NCI-H2171 (cell line): ENCODE measurements at regions not wholly inside any gene's neighbourhood (a gene's known extent, or its start where the extent isn't known, plus 50 kb on each side); places are given as distances from the start of the nearest gene placed in this dataset.
"Not testable (repeated sequence)": the region's sequence is repeated elsewhere in the genome, so short reads cannot be mapped to it uniquely, and the experiment has no call there.

Source experiments
- DNase-seq: peaks from one replicate; lab custom pipeline; 2025; lab: John Stamatoyannopoulos, UW

- no peak for DNase-seq
These were observed 1013.1 kb upstream of the ATXN8OS start for GRCh38 chr13:69094485-69094884.

GRCh38 chr13:69092615-69093322 lies 1014.9 kb upstream of the ATXN8OS start:
- no peak for DNase-seq

DNA sequence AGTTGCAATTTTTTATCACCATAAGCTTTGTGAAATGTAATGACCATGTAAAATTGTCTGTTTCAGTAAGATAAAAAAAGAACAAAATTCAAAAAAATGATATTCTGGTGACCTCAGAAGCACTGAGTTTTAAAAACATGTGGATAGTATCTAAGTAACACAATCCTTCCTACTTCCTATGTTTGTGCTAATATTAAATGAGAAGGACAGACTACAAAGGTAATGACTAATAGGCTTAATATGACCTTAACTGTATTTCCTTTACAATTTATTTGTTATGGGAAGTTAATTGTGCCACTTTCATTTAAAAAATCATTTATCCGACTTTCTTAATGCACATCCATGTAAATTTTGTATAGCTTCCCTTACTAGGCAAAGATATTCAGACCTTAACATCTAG lies 1030.4 kb upstream of the ATXN8OS start:
- DNase-seq = no peak

DNA sequence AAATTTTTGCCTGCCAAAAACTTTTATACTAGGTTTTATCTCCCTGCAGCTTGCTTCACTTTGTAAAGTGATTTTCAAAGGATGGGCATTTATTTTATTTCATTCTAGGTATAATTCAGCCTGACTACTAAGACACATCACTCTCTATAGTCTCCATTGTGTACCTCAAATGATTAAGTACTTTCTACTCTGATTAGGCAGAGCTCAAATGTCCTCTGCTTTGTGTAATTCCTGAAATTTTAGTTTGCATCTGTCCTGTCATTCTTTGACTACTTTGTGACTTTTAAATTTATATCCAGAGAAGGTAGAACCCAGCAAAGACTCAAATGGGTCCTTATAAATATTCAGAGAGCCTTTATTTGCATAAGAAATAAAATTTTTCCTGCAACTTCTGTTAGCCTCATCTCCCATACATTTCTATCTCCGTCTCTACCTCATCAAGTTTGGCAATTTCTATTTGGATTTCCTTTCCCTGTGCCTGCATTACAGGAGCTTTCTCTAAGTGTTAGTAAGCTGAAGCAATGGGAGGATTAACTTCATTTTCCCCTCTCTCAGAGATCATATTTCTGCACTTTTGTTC lies 1038.0 kb upstream of the ATXN8OS start:
- DNase-seq = no peak

GRCh38 chr13:69050696-69051095 lies 1056.9 kb upstream of the ATXN8OS start:
- DNase-seq = no peak

GRCh38 chr13:69044629-69045028 lies 1063.0 kb upstream of the ATXN8OS start:
- DNase-seq = no peak

DNA sequence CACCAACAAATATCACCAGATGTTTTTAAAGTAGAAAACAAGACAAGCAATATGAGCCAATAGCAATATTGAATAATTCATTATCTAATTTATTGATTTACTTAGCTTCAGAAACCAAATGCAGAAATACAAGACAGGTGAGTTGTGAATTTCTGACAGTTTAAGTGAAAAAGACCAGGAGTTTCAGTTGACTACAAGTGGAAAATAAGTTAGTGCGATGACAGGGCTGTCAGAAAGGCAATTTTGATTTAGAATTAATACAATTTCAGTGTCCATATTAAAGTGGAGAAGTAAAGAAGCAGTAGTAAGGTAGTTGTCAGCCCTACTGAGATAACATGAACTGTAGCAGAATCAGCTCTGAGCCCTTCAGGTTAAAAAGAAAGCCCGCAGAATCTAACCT lies 1066.7 kb upstream of the ATXN8OS start:
- no peak for DNase-seq

- DNase-seq = no peak
These were observed 1071.9 kb upstream of the ATXN8OS start for GRCh38 chr13:69035771-69036170.

GRCh38 chr13:69028936-69029335 lies 1078.7 kb upstream of the ATXN8OS start:
- no peak for DNase-seq

DNA sequence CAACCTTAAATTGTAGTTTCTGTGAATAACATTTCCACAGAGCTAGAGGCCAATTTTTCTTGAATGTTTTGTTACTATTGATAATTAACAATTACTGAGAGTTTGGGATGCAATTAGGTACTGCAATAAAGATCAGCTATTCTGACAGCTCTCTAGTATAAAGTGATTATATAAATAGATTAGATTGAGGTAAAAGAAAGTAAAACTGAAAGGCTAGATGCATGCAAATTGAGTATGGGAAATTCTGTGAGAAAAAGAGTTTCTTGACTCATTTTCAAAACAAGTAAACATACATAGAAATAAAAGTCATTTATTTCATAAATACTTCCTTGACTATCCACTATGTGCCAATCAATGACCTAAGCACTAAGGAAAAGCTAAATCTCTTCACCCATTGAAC lies 1087.5 kb upstream of the ATXN8OS start:
- no peak for DNase-seq

GRCh38 chr13:69018173-69018572 lies 1089.5 kb upstream of the ATXN8OS start:
- DNase-seq = not testable (repeated sequence)

DNA sequence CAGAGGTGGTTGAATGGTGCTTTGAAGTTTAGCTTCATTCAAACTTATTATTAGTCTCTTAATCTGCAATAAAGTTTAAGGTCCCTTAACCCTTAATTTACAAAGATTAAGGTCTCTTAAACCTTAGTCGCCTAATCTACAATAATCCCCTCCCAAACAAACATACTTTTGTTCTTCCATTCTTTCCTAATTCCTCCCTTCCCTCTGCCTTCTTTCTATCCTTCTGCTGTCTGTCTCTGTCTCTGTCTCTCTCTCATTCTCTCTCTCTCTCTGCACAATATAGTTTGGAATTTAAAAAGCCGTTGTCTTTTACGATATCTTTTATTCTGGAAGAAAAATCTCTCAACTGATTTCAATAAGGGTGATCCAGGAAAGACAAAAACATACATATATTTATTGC lies 1096.8 kb upstream of the ATXN8OS start:
- DNase-seq = no peak

- DNase-seq = no peak
These were observed 1099.1 kb upstream of the ATXN8OS start for GRCh38 chr13:69008499-69008898.

DNA sequence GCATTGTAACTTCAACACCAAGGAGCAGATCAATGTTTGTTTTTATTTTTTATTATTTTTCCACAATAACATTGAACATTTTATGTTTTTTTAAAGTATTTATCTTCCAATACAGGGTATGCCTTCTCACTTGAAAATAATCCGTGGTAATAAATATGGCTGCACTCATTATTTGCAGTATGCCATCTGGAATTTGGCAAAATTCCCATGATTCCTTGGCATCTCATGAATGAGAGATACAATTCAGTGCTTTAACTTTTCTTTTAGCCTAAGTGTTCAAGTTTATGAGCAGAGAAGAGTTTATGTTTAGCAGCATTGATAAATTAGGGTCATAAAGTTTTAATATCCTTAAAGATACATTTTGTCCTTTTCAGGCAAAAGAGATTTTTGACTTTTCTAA lies 1109.6 kb upstream of the ATXN8OS start:
- no peak for DNase-seq

DNA sequence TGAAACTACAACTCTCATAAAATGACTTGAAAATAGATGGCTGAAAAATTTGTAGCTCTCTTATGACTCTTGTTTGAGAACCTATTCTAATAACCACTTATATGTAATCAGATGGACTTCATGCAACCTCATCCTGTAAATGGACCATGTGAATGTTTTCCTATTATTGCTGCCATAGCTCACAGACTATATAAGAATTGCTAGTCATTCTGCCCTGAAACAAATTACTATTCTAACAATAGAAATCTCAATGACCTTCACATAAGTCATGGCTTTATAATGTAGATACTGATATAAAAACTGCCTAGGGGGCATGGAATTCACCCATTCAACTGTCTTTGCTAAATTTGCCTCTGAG lies 1111.0 kb upstream of the ATXN8OS start:
- DNase-seq = no peak

- no peak for DNase-seq
These were observed 1111.5 kb upstream of the ATXN8OS start for GRCh38 chr13:68995972-68996667.

- no peak for DNase-seq
These were observed 1114.5 kb upstream of the ATXN8OS start for GRCh38 chr13:68993154-68993553.

GRCh38 chr13:68988176-68988575 lies 1119.5 kb upstream of the ATXN8OS start:
- no peak for DNase-seq

GRCh38 chr13:68987585-68987984 lies 1120.0 kb upstream of the ATXN8OS start:
- no peak for DNase-seq

DNA sequence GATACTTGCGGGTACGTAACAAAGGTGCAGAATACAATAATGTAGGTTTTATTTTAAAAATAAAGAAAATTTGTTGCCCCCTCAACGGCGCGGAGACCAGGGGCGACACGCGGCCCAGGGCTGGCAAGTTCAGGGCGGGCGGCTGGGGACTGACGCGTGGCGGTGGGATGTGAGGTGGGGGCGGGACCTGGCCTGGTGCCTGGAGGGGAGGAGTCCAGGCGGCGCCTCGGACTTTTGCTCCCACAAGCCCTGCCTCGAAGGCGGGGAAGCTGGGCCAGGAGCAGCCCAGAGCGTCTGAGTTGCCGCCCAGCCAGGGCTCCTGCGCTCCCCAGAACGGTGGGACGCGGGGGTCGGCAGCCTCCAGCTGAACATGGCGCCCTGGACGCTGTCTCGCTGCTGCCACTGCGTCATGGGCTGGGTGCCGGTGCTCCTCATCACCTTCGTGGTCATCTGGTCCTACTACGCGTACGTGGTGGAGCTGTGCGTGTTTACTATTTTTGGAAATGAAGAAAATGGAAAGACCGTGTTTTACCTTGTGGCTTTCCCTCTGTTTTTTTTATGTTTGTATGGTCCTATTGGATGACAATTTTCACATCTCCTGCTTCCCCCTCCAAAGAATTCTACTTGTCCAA lies 1122.8 kb upstream of the ATXN8OS start:
- no peak for DNase-seq

- no peak for DNase-seq
These were observed 1124.5 kb upstream of the ATXN8OS start for GRCh38 chr13:68982961-68983619.

- DNase-seq = no peak
These were observed 1131.3 kb upstream of the ATXN8OS start for GRCh38 chr13:68976287-68976686.

GRCh38 chr13:68970532-68970931 lies 1137.1 kb upstream of the ATXN8OS start:
- no peak for DNase-seq
